ENCODE measurements at regions not wholly inside any gene's neighbourhood (a gene's known extent, or its start where the extent isn't known, plus 50 kb on each side); places are given as distances from the start of the nearest gene placed in this dataset.
A peak's percentile ranks its signal among the peaks of the same experiment; 100 is the strongest.
"Not testable (repeated sequence)": the region's sequence is repeated elsewhere in the genome, so short reads cannot be mapped to it uniquely, and the experiment has no call there.

DNA sequence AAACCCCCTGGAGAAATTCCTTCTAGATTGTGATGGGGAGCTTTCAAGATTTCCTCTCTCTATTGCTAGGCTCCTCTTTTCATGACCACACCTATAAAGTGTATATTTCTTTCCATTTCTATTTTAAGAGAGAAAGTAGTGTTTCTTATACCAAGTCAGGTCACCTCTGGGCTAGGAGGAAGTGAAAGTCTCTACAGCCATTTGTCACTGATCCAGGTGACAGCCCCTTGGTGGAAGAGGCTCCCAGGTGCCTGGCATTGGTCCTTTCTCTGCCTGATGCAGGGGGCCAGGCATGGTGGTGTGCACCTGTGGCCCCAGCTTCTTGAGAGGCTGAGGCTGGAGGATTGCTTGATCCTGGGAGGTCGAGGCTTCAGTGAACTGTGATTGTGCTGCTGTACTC is 64.7 kb downstream of the DHCR7 start:
- no peak for DNase-seq

GRCh38 chr11:71381781-71382505 is 66.2 kb downstream of the DHCR7 start:
- DNase-seq: peak; percentile 4

DNA sequence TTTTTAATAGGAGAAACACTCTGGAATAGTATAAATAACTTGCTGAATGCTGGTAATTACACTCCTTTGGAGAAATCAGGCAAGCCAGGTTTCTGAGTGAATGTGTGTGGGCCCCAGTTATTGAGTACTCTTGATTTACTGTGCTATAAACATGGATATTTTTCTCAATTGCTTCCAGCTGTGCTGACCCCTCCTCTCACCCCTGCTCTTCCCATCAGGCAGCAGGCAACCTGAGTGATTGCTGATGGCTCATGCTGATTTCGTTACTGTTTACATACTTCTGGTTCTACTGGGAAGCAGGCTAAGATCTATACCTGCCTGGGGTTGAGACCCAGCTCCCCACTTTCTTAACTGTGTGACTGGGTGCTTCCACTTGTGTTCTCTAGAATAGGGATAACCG is 68.5 kb downstream of the DHCR7 start:
- no peak for DNase-seq

DNA sequence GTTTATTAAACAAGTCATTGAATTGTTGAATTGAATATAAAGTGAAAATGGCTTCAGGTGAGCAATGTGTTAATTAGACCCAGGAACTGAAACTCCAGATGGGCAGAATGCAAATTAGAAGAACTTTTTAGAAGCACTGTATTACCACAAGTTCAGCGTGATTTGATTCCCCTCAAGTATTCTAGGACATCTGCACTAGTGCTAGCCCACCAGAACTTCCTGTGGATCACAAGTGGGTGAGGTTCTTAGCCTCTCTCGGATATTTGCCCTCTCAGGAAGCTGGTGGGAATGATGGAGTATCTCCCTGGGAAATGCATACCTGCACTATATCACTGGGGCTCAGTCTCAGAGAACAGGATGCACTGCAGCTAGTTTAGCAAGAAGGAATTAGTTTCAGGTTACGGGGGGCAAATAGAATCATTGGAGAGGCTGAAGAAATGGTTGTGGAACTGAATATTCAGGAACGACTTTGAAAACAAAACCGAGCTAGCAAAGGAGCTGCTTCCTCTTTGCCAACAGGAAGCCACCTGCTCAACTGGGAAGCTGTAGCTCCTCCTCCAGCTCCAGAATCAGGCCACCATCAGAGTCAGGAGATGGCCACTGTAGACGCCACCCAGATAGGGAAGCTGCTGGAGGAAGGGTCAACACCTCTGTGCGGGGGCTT is 74.3 kb downstream of the DHCR7 start:
- DNase-seq: no peak

DNA sequence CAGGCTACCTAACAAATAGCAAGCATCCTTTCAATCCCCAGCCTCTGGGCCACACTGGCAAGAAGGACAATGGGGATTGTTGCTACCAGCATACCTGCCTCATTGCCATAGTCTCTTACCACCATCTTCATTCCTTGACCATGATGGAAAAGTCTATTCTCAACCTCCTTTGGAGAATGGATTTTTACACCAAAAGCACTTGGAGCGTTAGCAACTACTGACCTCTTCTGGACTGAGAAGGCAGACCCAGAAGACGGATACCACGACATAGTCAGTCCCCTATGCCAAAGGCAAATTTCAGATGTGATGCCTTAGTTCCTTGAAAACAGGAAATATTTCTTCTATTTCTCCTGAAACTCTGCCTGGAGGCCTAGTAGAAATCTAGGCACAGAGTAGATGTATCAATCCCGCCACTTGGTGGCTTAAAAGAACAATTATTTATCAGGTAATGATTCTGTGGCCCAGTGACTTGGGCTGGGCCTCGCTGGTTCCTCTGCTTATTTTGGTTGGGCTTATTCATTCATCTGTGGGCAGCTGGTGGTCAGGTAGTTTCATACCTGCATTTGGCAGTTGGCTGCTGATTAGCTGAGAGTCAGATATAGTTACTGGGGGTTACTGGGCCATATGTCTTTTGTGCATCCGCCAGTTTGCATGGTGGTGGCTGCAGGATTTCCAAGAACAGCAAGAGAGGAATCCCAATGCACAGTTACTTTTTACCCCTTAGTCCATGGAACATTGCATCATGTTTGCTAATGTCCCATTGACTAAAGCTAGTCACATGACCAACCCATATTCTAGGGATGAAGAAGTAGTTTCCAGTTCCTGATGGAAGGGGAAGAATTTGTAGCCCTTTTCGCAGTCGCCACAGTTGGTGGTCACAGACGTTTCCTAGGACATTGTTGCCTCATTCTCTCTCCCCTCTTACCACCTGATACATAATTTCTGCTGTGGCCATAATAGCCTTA is 75.2 kb downstream of the DHCR7 start:
- DNase-seq: no peak

DNA sequence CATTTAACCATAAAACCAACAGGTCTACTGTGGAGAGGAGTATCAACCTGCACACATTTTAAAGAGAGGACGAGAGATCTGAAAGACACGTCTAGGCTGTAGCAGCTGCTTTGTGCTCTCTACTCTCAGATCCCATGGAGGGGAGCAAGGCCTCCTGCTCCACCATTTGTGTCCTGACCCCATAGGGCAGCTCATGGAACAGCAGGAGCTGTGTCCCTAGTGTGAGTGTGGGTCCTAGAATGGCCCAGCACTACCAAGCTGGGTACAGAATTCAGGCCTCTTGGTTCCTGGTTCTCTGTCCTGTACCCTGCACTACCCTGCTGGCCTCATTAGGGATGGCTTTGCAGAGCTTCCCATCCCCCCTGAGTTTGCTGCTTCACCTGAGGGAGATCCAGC is 76.5 kb downstream of the DHCR7 start:
- DNase-seq: no peak

- DNase-seq: no peak
These were observed 77.1 kb downstream of the DHCR7 start for GRCh38 chr11:71370895-71371673.

DNA sequence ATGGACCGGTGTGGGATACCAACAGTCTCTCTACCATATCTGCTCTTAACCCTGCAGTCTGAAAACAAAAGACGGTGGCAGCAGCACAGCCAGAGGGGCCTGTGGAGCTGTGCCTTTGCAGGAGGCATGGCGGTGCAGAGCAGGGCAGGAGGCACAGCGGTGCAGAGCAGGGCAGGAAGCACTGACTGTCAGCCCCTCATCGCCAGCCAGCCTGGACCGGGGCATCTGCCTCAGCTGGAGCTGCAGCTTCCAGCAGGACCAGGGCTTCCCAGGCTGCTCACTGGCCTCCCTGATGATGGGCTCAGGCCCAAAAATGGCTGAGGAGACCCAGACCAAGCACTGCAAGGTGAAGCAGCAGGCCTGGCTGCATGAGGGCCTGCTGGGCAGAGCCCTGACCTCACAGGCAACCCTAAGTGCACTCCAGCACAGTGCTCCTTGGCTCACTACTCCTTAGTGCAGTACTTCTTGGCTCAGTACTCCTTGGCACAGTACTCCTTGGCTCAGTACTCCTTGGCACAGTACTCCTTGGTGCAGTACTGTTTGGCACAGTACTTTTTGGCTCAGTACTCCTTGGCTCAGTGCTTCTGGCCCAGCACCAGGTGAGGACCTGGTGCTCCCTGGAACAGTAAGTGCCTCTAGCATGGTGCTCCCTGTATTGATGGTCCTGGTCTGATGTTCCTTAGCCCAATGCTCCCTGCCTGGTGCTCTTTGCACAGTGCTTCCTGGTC is 78.0 kb downstream of the DHCR7 start:
- DNase-seq: no peak

DNA sequence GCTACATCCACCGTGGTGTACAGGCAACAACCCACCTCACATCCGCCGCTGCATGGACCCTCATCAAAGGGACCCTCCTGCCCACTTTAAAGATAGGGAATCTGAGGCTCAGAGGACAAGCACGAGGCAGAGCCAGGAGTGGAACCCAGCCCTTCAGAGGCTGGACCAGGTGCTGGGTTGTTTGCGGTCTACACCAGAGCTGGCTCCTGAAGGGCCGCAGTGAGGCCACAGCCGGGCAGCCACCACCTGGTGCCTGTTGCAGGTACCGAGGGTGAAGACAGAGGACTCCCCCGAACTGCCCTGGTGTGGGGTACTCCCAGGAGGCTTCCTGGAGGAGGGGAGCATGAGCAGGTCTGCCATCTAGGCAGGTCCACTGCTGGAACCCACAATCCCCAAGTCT is 78.8 kb downstream of the DHCR7 start:
- no peak for DNase-seq

DNA sequence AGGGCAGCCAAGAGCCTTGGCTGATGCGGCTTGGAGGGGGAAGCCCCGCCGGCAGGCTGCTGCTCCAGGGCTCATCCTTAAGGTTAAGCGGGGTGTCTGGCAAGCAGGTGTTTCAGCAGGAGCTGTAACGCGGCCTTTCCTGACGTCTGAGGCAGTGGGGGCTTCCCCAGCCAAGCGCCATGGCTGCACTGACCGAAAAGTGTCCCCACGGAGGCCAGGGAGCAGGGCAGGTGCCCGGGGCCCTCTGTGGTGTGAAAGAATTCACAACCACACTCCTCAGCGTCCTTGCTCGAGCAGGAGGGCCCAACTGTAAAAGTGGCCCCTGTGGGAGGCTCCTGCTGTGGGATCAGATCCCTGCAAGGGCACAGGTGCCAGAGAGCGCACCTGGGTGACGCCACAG is 79.2 kb downstream of the DHCR7 start:
- DNase-seq: no peak

DNA sequence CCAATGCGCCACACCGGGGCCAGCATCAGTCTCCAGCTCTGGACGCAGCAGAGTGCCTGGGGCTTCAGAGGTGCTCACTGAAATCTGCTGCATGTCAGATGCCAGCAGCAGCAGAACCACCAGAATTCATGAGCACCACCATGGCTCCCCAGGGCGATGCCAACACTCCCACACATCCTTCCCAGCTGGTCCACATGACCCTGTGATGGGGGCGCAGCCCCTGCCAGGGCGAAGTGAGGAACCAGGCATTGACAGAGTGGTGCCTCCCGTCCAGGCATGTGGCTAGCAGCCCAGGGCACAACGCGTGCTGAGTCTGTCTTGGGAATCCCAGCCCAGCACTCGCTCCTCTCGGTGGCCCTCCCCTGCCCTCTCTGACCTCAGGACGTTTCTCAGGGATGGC is 80.4 kb downstream of the DHCR7 start:
- no peak for DNase-seq

DNA sequence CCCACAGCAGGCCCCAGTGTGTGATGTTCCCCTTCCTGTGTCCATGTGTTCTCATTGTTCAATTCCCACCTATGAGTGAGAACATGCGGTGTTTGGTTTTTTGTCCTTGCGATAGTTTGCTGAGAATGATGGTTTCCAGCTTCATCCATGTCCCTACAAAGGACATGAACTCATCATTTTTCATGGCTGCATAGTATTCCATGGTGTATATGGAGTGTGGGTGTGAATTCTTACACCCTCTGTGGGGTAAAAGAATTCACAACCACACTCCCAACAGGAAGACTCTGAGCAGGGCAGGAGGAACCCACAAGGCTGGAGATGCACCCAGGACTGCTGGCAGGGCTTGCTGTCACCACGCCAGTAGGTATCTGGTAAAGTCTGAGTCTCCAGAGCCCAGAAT is 80.9 kb downstream of the DHCR7 start:
- DNase-seq: not testable (repeated sequence)

DNA sequence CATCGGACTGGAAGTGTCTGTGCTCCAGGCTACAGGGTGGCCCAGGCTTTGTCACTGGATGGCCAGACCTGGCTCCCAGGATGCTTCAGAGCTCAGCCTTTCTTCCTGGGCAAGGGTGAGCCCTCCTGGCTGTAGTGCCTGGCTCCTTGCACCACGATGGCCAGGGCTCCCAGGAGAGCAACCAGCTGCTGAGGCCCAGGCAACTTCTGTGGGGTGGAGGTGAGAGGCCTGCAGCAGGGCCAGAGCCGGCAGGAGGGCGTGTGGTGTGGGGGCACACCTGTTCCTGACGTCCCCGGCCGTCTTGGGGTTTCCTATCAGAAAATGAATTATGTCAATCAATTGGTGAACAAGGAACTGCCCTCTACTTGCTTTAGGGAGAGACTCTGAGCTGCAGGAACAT is 82.1 kb downstream of the DHCR7 start:
- DNase-seq: no peak

DNA sequence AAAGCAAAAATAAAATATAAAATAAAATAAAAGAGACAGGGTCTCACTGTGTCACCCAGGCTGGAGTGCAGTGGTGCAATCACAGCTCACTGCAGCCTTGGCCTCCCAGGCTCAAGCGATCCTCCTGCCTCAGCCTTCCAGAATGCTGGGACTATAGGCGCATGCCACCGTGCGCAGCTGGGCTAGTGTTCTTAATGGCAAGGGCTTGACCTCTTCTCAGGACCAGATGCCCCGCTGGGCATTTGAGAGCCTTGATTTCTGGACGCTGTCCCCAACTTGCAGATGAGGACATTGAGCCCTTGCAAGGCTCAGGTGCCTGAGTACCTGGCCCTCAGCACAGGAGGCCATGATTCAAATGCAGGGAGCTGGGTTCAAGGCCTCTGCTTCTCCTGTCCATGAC is 82.6 kb downstream of the DHCR7 start:
- no peak for DNase-seq

- DNase-seq: no peak
These were observed 83.4 kb downstream of the DHCR7 start for GRCh38 chr11:71364806-71365205.

- no peak for DNase-seq
These were observed 84.0 kb downstream of the DHCR7 start for GRCh38 chr11:71364176-71364671.

- DNase-seq: no peak
These were observed 84.5 kb downstream of the DHCR7 start for GRCh38 chr11:71363721-71364120.

DNA sequence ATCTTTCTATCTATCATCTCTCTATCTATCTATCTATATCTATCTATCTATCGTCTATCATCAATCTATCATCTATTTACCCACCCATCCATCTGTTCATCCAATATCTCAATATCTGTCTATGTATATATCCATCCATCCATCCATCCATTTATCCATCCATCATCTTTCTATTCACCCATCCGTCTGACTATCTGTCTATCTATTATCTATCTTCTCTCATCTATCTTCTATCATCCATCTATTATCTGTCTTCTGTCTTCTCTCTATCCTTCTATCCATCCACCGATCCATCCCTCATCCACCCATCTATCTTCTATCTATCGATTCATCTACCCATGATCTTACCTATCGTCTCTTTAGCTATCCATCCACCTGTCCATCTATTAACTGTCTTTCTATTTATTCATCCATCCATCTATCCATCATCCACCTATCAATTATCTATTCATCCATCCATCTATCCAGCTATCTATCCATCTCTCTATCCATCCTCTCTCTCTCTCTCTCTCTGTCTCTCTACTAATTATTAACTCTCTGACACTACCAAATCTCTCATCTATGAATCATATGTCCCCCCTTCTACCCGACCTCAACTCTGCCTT is 89.1 kb downstream of the DHCR7 start:
- no peak for DNase-seq

- DNase-seq: no peak
These were observed 90.0 kb downstream of the DHCR7 start for GRCh38 chr11:71358122-71358728.

- DNase-seq: no peak
These were observed 90.8 kb downstream of the DHCR7 start for GRCh38 chr11:71357414-71357813.

- no peak for DNase-seq
These were observed 91.3 kb downstream of the DHCR7 start for GRCh38 chr11:71356904-71357303.

Data from hematopoietic multipotent progenitor cell treated with erythropoietin and hydrocortisone succinate and interleukin-3 and kit ligand, for 6 days (in vitro differentiated cells).